GM12892 (cell line): ENCODE measurements at regions not wholly inside any gene's neighbourhood (a gene's known extent, or its start where the extent isn't known, plus 50 kb on each side); places are given as distances from the start of the nearest gene placed in this dataset.

Experiments used
- POLR2A ChIP-seq: IDR thresholded peaks from 2 replicates; pipeline ENCODE4 v1.6.1; 2011; ENCODE audit warnings: low read depth, low read length, control low read depth
- POLR2AphosphoS5 ChIP-seq: IDR thresholded peaks from 2 replicates; pipeline ENCODE4 v1.6.1; 2011; ENCODE audit warnings: low read depth, low read length, control low read depth
- TAF1 ChIP-seq: IDR thresholded peaks from 2 replicates; pipeline ENCODE4 v1.6.1; 2011; ENCODE audit warnings: low read depth, mild to moderate bottlenecking, control low read depth, low read length, borderline replicate concordance

GRCh38 chr6:19752746-19753145 is 84.4 kb upstream of the ID4 start:
- TF ChIP-seq POLR2A (no peak), TAF1 (no peak), POLR2AphosphoS5 (no peak)
